ENCODE measurements at regions not wholly inside any gene's neighbourhood (a gene's known extent, or its start where the extent isn't known, plus 50 kb on each side); places are given as distances from the start of the nearest gene placed in this dataset.

GRCh38 chr12:123043536-123044001, 63.1 kb downstream of the ARL6IP4 start:
- TF ChIP-seq CTCF (IDR thresholded peaks at IDR 0.05): peak; percentile 71 to 89 (median 80)
- TF ChIP-seq POLR2A (IDR thresholded peaks at IDR 0.05): no peak
